BLaER1 treated with 17β-estradiol and CSF1 and Interleukin-3, amounts not matched to agents 10 nM and 100 nM (cell line): ENCODE measurements at regions not wholly inside any gene's neighbourhood (a gene's known extent, or its start where the extent isn't known, plus 50 kb on each side); places are given as distances from the start of the nearest gene placed in this dataset.

ENCODE experiments used
- H3K27ac ChIP-seq, 11 experiments: shearing (Covaris generic); formaldehyde crosslinking; 2 replicates each; pipeline ENCODE4 v1.8.1; 2022
- H3K27me3 ChIP-seq, 11 experiments: shearing (Covaris generic); formaldehyde crosslinking; 2 replicates each; pipeline ENCODE4 v1.8.1; 2022
- H3K36me3 ChIP-seq, 11 experiments: shearing (Covaris generic); formaldehyde crosslinking; 2 replicates each; pipeline ENCODE4 v1.8.1; 2022
- H3K4me1 ChIP-seq, 10 experiments: shearing (Covaris generic); formaldehyde crosslinking; 2 replicates each; pipeline ENCODE4 v1.8.1; 2022
- H3K4me2 ChIP-seq, 11 experiments: shearing (Covaris generic); formaldehyde crosslinking; 2 replicates each; pipeline ENCODE4 v1.8.1; 2022
- H3K4me3 ChIP-seq, 10 experiments: shearing (Covaris generic); formaldehyde crosslinking; 2 replicates each; pipeline ENCODE4 v1.8.1; 2022
- H3K9ac ChIP-seq, 11 experiments: shearing (Covaris generic); formaldehyde crosslinking; 2 replicates each; pipeline ENCODE4 v1.8.1; 2022
- H3K9me3 ChIP-seq, 11 experiments: shearing (Covaris generic); formaldehyde crosslinking; replicated peaks in 1 of 11; 2 replicates each; pipeline ENCODE4 v1.8.1; 2022
- H4K20me1 ChIP-seq, 11 experiments: shearing (Covaris generic); formaldehyde crosslinking; 2 replicates each; pipeline ENCODE4 v1.8.1; 2022
- Cebpa-rat ChIP-seq, 11 experiments: shearing (Covaris generic); IDR thresholded peaks; 2 replicates each; pipeline ENCODE4 v1.8.1; 2022

- no peaks in the 10 kb centered on the region for H4K20me1 ChIP-seq
- no peak overlapping the region for H3K4me3 ChIP-seq
- no peak overlapping the region for H3K27ac ChIP-seq
- H3K4me2 ChIP-seq = no peak overlapping the region
- no peaks in the 10 kb centered on the region for H3K36me3 ChIP-seq
- no peaks in the 10 kb centered on the region for H3K4me1 ChIP-seq
- no peak overlapping the region for H3K9ac ChIP-seq
- TF ChIP-seq Cebpa-rat (IDR thresholded peaks at IDR 0.05) = no peak
- H3K9me3 ChIP-seq = no peaks in the 10 kb centered on the region
- no peaks in the 10 kb centered on the region for H3K27me3 ChIP-seq
Measured at GRCh38 chr6:115675443-115675842, 385.2 kb downstream of the FRK start.

- Histone ChIP-seq H3K4me2 (no peak overlapping the region), H3K36me3 (no peaks in the 10 kb centered on the region), H3K27ac (no peak overlapping the region), H3K9ac (no peak overlapping the region), H3K4me1 (no peaks in the 10 kb centered on the region), H3K9me3 (no peaks in the 10 kb centered on the region), H4K20me1 (no peaks in the 10 kb centered on the region), H3K27me3 (no peaks in the 10 kb centered on the region), H3K4me3 (no peak overlapping the region)
- no peak for TF ChIP-seq Cebpa-rat (IDR thresholded peaks at IDR 0.05)
Measured at GRCh38 chr6:115668781-115669180, 391.9 kb downstream of the FRK start.

- Histone ChIP-seq H3K4me2 (no peak overlapping the region), H3K9me3 (no peaks in the 10 kb centered on the region), H3K36me3 (no peaks in the 10 kb centered on the region), H3K4me1 (no peaks in the 10 kb centered on the region), H3K9ac (no peak overlapping the region), H4K20me1 (no peaks in the 10 kb centered on the region), H3K27ac (no peak overlapping the region), H3K27me3 (no peaks in the 10 kb centered on the region), H3K4me3 (no peak overlapping the region)
- no peak for TF ChIP-seq Cebpa-rat (IDR thresholded peaks at IDR 0.05)
Measured at GRCh38 chr6:115668211-115668610, 392.5 kb downstream of the FRK start.

- TF ChIP-seq Cebpa-rat (IDR thresholded peaks at IDR 0.05) = no peak
- Histone ChIP-seq H3K9me3 (no peaks in the 10 kb centered on the region), H3K4me3 (no peak overlapping the region), H4K20me1 (no peaks in the 10 kb centered on the region), H3K27ac (no peak overlapping the region), H3K27me3 (no peaks in the 10 kb centered on the region), H3K4me2 (no peak overlapping the region), H3K36me3 (no peaks in the 10 kb centered on the region), H3K4me1 (no peaks in the 10 kb centered on the region), H3K9ac (no peak overlapping the region)
Measured at GRCh38 chr6:115667478-115668026, 393.1 kb downstream of the FRK start.

- Histone ChIP-seq H3K27me3 (no peaks in the 10 kb centered on the region), H3K36me3 (no peaks in the 10 kb centered on the region), H3K9ac (no peak overlapping the region), H3K27ac (no peak overlapping the region), H3K9me3 (no peaks in the 10 kb centered on the region), H3K4me3 (no peak overlapping the region), H3K4me1 (no peaks in the 10 kb centered on the region), H4K20me1 (no peaks in the 10 kb centered on the region), H3K4me2 (no peak overlapping the region)
- TF ChIP-seq Cebpa-rat (IDR thresholded peaks at IDR 0.05) = no peak
Measured at GRCh38 chr6:115666997-115667396, 393.7 kb downstream of the FRK start.

GRCh38 chr6:115665310-115665709 is 395.4 kb downstream of the FRK start:
- Histone ChIP-seq H3K9ac (no peak overlapping the region), H4K20me1 (no peaks in the 10 kb centered on the region), H3K27me3 (no peaks in the 10 kb centered on the region), H3K36me3 (no peaks in the 10 kb centered on the region), H3K4me1 (no peaks in the 10 kb centered on the region), H3K4me2 (no peak overlapping the region), H3K27ac (no peak overlapping the region), H3K9me3 (no peaks in the 10 kb centered on the region), H3K4me3 (no peak overlapping the region)
- no peak for TF ChIP-seq Cebpa-rat (IDR thresholded peaks at IDR 0.05)

- Histone ChIP-seq H4K20me1 (no peaks in the 10 kb centered on the region), H3K4me3 (no peak overlapping the region), H3K4me1 (no peaks in the 10 kb centered on the region), H3K27ac (no peak overlapping the region), H3K27me3 (no peaks in the 10 kb centered on the region), H3K9me3 (no peaks in the 10 kb centered on the region), H3K9ac (no peak overlapping the region), H3K36me3 (no peaks in the 10 kb centered on the region), H3K4me2 (no peak overlapping the region)
- no peak for TF ChIP-seq Cebpa-rat (IDR thresholded peaks at IDR 0.05)
Measured at GRCh38 chr6:115663681-115664080, 397.0 kb downstream of the FRK start.

- H3K27ac ChIP-seq = no peak overlapping the region
- H3K9me3 ChIP-seq = no peaks in the 10 kb centered on the region
- no peaks in the 10 kb centered on the region for H3K36me3 ChIP-seq
Measured at GRCh38 chr6:115643762-115644161, 416.9 kb downstream of the FRK start.

GRCh38 chr6:115634887-115635286 is 425.8 kb downstream of the FRK start:
- Histone ChIP-seq H4K20me1 (no peaks in the 10 kb centered on the region), H3K4me2 (no peak overlapping the region), H3K4me1 (peaks cover 0 to 6% (median 0%) of the 10 kb centered on the region in 10 experiments; a peak in 2 of 20 replicates), H3K36me3 (no peaks in the 10 kb centered on the region), H3K27me3 (no peaks in the 10 kb centered on the region), H3K9ac (no peak overlapping the region), H3K9me3 (no peaks in the 10 kb centered on the region), H3K27ac (no peak overlapping the region), H3K4me3 (no peak overlapping the region)
- no peak for TF ChIP-seq Cebpa-rat (IDR thresholded peaks at IDR 0.05)

More at GRCh38 chr6:115643762-115644161, 416.9 kb downstream of the FRK start:
- no peaks in the 10 kb centered on the region for H3K27me3 ChIP-seq
- no peaks in the 10 kb centered on the region for H4K20me1 ChIP-seq
- H3K4me1 ChIP-seq = no peaks in the 10 kb centered on the region
- TF ChIP-seq Cebpa-rat (IDR thresholded peaks at IDR 0.05) = no peak
- H3K4me2 ChIP-seq = no peak overlapping the region
- no peak overlapping the region for H3K9ac ChIP-seq
- no peak overlapping the region for H3K4me3 ChIP-seq

GRCh38 chr6:115634131-115634530 is 426.6 kb downstream of the FRK start:
- no peaks in the 10 kb centered on the region for H3K9me3 ChIP-seq
- TF ChIP-seq Cebpa-rat (IDR thresholded peaks at IDR 0.05) = no peak
- H3K4me2 ChIP-seq = no peak overlapping the region
- H3K36me3 ChIP-seq = no peaks in the 10 kb centered on the region
- H4K20me1 ChIP-seq = no peaks in the 10 kb centered on the region
- H3K4me1 ChIP-seq = peaks cover 0 to 6% (median 0%) of the 10 kb centered on the region in 10 experiments; a peak in 2 of 20 replicates
- H3K9ac ChIP-seq = no peak overlapping the region
- no peak overlapping the region for H3K4me3 ChIP-seq
- no peak overlapping the region for H3K27ac ChIP-seq
- H3K27me3 ChIP-seq = no peaks in the 10 kb centered on the region
